Neural progenitor cell (in vitro differentiated cells): ENCODE measurements at regions not wholly inside any gene's neighbourhood (a gene's known extent, or its start where the extent isn't known, plus 50 kb on each side); places are given as distances from the start of the nearest gene placed in this dataset.

Experiments used
- EZH2 ChIP-seq: fragments of 200-600 bp; sonication (generic); IDR thresholded peaks from 2 replicates; pipeline ENCODE4 v1.6.1; 2017; ENCODE audit warnings: antibody characterized with exemption, mild to moderate bottlenecking, moderate library complexity
- EZH2phosphoT487 ChIP-seq: fragments of 200-600 bp; sonication (generic); IDR thresholded peaks from 2 replicates; pipeline ENCODE4 v1.6.1; 2017; ENCODE audit warnings: antibody characterized with exemption
- TF ChIP-seq, protein P1 (sequence below): fragments of 200-600 bp; sonication (generic); IDR thresholded peaks from 2 replicates; pipeline ENCODE4 v1.5.1; 2017; ENCODE audit warnings: antibody characterized with exemption, mild to moderate bottlenecking

- TF ChIP-seq, protein P1, sequence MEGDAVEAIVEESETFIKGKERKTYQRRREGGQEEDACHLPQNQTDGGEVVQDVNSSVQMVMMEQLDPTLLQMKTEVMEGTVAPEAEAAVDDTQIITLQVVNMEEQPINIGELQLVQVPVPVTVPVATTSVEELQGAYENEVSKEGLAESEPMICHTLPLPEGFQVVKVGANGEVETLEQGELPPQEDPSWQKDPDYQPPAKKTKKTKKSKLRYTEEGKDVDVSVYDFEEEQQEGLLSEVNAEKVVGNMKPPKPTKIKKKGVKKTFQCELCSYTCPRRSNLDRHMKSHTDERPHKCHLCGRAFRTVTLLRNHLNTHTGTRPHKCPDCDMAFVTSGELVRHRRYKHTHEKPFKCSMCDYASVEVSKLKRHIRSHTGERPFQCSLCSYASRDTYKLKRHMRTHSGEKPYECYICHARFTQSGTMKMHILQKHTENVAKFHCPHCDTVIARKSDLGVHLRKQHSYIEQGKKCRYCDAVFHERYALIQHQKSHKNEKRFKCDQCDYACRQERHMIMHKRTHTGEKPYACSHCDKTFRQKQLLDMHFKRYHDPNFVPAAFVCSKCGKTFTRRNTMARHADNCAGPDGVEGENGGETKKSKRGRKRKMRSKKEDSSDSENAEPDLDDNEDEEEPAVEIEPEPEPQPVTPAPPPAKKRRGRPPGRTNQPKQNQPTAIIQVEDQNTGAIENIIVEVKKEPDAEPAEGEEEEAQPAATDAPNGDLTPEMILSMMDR: no peak
- TF ChIP-seq EZH2 (no peak), EZH2phosphoT487 (no peak)
Measured at GRCh38 chr13:76764429-76764828, 121.8 kb downstream of the KCTD12 start.
